ENCODE measurements at regions not wholly inside any gene's neighbourhood (a gene's known extent, or its start where the extent isn't known, plus 50 kb on each side); places are given as distances from the start of the nearest gene placed in this dataset.
"Not testable (repeated sequence)": the region's sequence is repeated elsewhere in the genome, so short reads cannot be mapped to it uniquely, and the experiment has no call there.

DNA sequence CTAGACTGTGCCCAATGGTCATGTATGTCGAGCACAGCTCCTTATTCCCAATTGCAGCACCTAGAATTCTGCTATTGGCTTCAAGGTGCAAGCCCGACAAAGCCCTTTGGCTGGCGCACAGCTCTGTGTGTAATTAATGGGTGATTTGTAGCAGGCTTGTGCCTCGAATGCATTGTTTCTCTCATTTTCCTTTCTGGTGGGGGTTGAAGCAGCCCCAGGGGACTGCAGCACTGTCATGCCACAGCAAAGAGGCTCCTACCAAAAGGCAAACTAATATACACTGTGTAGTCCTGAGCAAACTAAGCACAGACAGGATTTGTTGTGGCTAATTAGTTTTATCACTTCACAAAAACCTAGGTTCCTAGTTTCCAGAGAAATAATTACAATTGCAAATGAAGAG is 898.7 kb downstream of the UQCRFS1 start:
- Mint-ChIP-seq H3K36me3 (ENCODE audit: insufficient read depth, unreplicated experiment) (no peaks in the 10 kb centered on the region), H3K27ac (ENCODE audit: low read depth, unreplicated experiment) (no peak overlapping the region)
- TF ChIP-seq, protein P1, sequence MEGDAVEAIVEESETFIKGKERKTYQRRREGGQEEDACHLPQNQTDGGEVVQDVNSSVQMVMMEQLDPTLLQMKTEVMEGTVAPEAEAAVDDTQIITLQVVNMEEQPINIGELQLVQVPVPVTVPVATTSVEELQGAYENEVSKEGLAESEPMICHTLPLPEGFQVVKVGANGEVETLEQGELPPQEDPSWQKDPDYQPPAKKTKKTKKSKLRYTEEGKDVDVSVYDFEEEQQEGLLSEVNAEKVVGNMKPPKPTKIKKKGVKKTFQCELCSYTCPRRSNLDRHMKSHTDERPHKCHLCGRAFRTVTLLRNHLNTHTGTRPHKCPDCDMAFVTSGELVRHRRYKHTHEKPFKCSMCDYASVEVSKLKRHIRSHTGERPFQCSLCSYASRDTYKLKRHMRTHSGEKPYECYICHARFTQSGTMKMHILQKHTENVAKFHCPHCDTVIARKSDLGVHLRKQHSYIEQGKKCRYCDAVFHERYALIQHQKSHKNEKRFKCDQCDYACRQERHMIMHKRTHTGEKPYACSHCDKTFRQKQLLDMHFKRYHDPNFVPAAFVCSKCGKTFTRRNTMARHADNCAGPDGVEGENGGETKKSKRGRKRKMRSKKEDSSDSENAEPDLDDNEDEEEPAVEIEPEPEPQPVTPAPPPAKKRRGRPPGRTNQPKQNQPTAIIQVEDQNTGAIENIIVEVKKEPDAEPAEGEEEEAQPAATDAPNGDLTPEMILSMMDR (IDR thresholded peaks at IDR 0.05; ENCODE audit: unreplicated experiment) = no peak

DNA sequence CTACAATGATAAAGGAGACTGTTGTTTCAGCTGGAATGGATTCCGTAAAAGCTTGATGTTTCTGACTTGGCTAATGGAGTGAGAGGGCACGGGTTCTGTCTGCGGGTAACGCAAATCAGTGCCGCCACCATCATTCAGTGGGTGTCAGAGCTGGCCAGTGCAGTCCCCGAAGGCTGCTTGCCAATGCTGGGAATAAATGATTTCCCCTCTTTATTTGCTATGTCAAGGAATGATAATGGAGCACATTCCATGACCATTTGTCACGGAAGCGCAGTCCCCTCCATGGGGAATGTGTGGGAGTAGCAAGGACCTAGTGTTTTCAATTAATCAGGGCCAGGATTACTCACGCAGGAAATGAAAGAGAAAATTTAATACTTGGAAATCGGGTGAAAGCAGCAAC is 899.3 kb downstream of the UQCRFS1 start:
- peaks cover under 1% of the 10 kb centered on the region for H3K36me3 Mint-ChIP-seq (ENCODE audit: insufficient read depth, unreplicated experiment)
- ChIA-PET POLR2A (no interaction called here), CTCF (no interaction called here)
- TF ChIP-seq, protein P1 (IDR thresholded peaks at IDR 0.05; ENCODE audit: unreplicated experiment) = no peak
- intact Hi-C loops (cut with micrococcal nuclease) = no loop called here
- no TSS peak for BruUV-seq (replicated peaks)
- DNase-seq (ENCODE audit: unreplicated experiment) = no peak
- H3K9me3 Mint-ChIP-seq (ENCODE audit: unreplicated experiment) = peaks cover 37% of the 10 kb centered on the region
- H3K4me3 Mint-ChIP-seq (ENCODE audit: unreplicated experiment) = no peak overlapping the region
- no peaks in the 10 kb centered on the region for H3K4me1 Mint-ChIP-seq (ENCODE audit: insufficient read depth, unreplicated experiment)
- H3K27me3 Mint-ChIP-seq (ENCODE audit: insufficient read depth, unreplicated experiment) = no peaks in the 10 kb centered on the region
- H3K27ac Mint-ChIP-seq (ENCODE audit: low read depth, unreplicated experiment) = no peak overlapping the region

More for the DNA sequence above, 898.7 kb downstream of the UQCRFS1 start:
- no TSS peak for BruUV-seq (replicated peaks)
- ChIA-PET POLR2A (no interaction called here), CTCF (no interaction called here)
- peaks cover 33% of the 10 kb centered on the region for H3K9me3 Mint-ChIP-seq (ENCODE audit: unreplicated experiment)
- no peak for DNase-seq (ENCODE audit: unreplicated experiment)
- no peaks in the 10 kb centered on the region for H3K4me1 Mint-ChIP-seq (ENCODE audit: insufficient read depth, unreplicated experiment)
- intact Hi-C loops (cut with micrococcal nuclease) = no loop called here
- H3K4me3 Mint-ChIP-seq (ENCODE audit: unreplicated experiment) = no peak overlapping the region
- H3K27me3 Mint-ChIP-seq (ENCODE audit: insufficient read depth, unreplicated experiment) = no peaks in the 10 kb centered on the region

DNA sequence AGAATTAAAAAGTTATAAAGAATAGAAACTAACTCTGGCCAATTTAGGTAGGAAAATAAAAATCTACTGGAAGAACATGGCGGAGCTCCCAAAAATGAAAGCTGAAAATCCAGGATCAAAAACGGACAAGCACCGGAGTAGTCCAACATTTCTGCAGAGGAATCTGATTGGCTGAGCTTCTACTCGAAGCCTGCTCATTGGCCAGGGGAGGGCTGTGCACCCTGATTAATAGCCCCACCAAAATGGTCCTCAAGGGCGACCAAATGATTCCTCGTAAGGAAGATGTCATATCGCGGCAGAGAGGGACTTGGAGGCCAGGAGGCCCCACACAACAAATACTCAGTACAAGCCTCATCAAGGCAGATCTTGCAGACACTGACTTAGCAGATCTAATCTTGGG is 900.7 kb downstream of the UQCRFS1 start:
- TF ChIP-seq, protein P1 (IDR thresholded peaks at IDR 0.05; ENCODE audit: unreplicated experiment) = no peak
- H3K36me3 Mint-ChIP-seq (ENCODE audit: insufficient read depth, unreplicated experiment) = peaks cover 5% of the 10 kb centered on the region
- no peaks in the 10 kb centered on the region for H3K4me1 Mint-ChIP-seq (ENCODE audit: insufficient read depth, unreplicated experiment)
- intact Hi-C loops (cut with micrococcal nuclease) = no loop called here
- H3K27ac Mint-ChIP-seq (ENCODE audit: low read depth, unreplicated experiment) = no peak overlapping the region
- CTCF ChIA-PET = no interaction called here
- no TSS peak for BruUV-seq (replicated peaks)
- POLR2A ChIA-PET = no interaction called here
- H3K4me3 Mint-ChIP-seq (ENCODE audit: unreplicated experiment) = no peak overlapping the region
- peaks cover 42% of the 10 kb centered on the region for H3K9me3 Mint-ChIP-seq (ENCODE audit: unreplicated experiment)
- no peaks in the 10 kb centered on the region for H3K27me3 Mint-ChIP-seq (ENCODE audit: insufficient read depth, unreplicated experiment)
- DNase-seq (ENCODE audit: unreplicated experiment) = no peak

DNA sequence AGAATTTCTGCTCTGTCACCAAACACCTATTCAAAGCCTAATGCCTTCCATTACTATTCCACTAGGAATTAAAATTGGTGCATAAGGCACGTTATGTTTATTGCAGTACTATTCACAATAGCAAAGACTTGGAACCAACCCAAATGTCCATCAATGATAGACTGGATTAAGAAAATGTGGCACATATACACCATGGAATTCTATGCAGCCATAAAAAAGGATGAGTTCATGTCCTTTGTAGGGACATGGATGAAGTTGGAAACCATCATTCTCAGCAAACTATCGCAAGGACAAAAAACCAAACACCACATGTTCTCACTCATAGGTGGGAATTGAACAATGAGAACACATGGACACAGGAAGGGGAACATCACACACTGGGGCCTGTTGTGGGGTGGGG is 902.1 kb downstream of the UQCRFS1 start:
- H3K4me3 Mint-ChIP-seq (ENCODE audit: unreplicated experiment); H3K27me3 Mint-ChIP-seq (ENCODE audit: insufficient read depth, unreplicated experiment); H3K27ac Mint-ChIP-seq (ENCODE audit: low read depth, unreplicated experiment); intact Hi-C loops (cut with micrococcal nuclease); BruUV-seq (replicated peaks); H3K4me1 Mint-ChIP-seq (ENCODE audit: insufficient read depth, unreplicated experiment); DNase-seq (ENCODE audit: unreplicated experiment); POLR2A ChIA-PET; H3K36me3 Mint-ChIP-seq (ENCODE audit: insufficient read depth, unreplicated experiment); CTCF ChIA-PET: not testable (repeated sequence)
- H3K9me3 Mint-ChIP-seq (ENCODE audit: unreplicated experiment) = peaks cover 33% of the 10 kb centered on the region

DNA sequence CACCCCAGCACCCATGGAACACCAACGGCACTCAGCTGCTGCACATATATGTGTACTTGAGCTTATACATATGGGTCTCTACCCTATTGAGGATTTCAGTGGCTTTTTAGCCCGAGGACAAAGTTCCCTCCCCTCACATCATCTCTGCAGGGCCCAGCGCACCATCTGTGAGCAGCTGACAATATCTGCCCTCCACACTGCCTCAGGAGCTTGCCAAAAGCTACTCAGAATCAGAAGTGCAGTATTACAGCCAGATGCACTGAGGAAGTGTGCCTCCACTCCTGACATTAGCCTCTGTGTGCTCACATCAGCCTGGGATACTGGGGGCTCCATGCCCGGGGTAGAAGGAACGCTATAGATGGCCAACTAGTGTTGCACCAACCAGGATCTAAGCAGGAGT is 903.9 kb downstream of the UQCRFS1 start:
- no TSS peak for BruUV-seq (replicated peaks)
- TF ChIP-seq, protein P1 (IDR thresholded peaks at IDR 0.05; ENCODE audit: unreplicated experiment) = no peak
- CTCF ChIA-PET = no interaction called here
- no peaks in the 10 kb centered on the region for H3K27me3 Mint-ChIP-seq (ENCODE audit: insufficient read depth, unreplicated experiment)
- no peak for DNase-seq (ENCODE audit: unreplicated experiment)
- POLR2A ChIA-PET = no interaction called here
- no peak overlapping the region for H3K27ac Mint-ChIP-seq (ENCODE audit: low read depth, unreplicated experiment)
- H3K4me1 Mint-ChIP-seq (ENCODE audit: insufficient read depth, unreplicated experiment) = no peaks in the 10 kb centered on the region
- H3K9me3 Mint-ChIP-seq (ENCODE audit: unreplicated experiment) = peaks cover 38% of the 10 kb centered on the region
- intact Hi-C loops (cut with micrococcal nuclease) = no loop called here
- H3K36me3 Mint-ChIP-seq (ENCODE audit: insufficient read depth, unreplicated experiment) = peaks cover 11% of the 10 kb centered on the region
- H3K4me3 Mint-ChIP-seq (ENCODE audit: unreplicated experiment) = no peak overlapping the region
